Uterus (tissue), 3 donors: ENCODE measurements at regions not wholly inside any gene's neighbourhood (a gene's known extent, or its start where the extent isn't known, plus 50 kb on each side); places are given as distances from the start of the nearest gene placed in this dataset.

Experiments
- DNase-seq, 2 donors: peaks; one replicate each; pipeline ENCODE4 v3.0.0-alpha.2; 2019 to 2020
- H3K27ac ChIP-seq, 2 donors: fragments of 200-600 bp; sonication (generic); 1 replicate in 1 of 2; 2 replicates in 1 of 2; pipeline ENCODE4 v1.5.1; 2016 to 2018
- H3K27me3 ChIP-seq, 2 donors: fragments of 200-600 bp; sonication (generic); one replicate each; pipeline ENCODE4 v1.5.1; 2018 to 2019; ENCODE audit warnings: control low read depth in 1 of 2
- H3K36me3 ChIP-seq, 2 donors: fragments of 200-600 bp; sonication (generic); one replicate each; pipeline ENCODE4 v1.5.1; 2019; ENCODE audit warnings: control low read depth in 1 of 2
- H3K4me1 ChIP-seq, 2 donors: fragments of 200-600 bp; sonication (generic); one replicate each; pipeline ENCODE4 v1.5.1; 2018 to 2019; ENCODE audit warnings: control low read depth in 1 of 2
- H3K4me3 ChIP-seq, 2 donors: fragments of 200-600 bp; sonication (generic); 1 replicate in 1 of 2; 2 replicates in 1 of 2; pipeline ENCODE4 v1.5.1; 2018 to 2019; ENCODE audit warnings: mild to moderate bottlenecking in 1 of 2
- H3K9me3 ChIP-seq, 2 donors: fragments of 200-600 bp; sonication (generic); one replicate each; pipeline ENCODE4 v1.5.1; 2019; ENCODE audit warnings: control low read depth in 1 of 2
- CTCF ChIP-seq, 4 experiments: fragments of 200-600 bp in 2 of 4; fragments of 450-650 bp in 2 of 4; sonication (generic) in 2 of 4; IDR thresholded peaks; one replicate each; pipeline ENCODE4 v1.5.1; 2016 to 2019; ENCODE audit warnings: antibody characterized with exemption in 4 of 4, mild to moderate bottlenecking in 2 of 4, moderate library complexity in 1 of 4
- POLR2A ChIP-seq, 2 donors: fragments of 450-650 bp; IDR thresholded peaks; one replicate each; pipeline ENCODE4 v1.6.1; 2016; ENCODE audit warnings: antibody characterized with exemption in 2 of 2, mild to moderate bottlenecking in 1 of 2, moderate library complexity in 1 of 2
- intact Hi-C: fragments of 100-400 bp; cut with DNase I; formaldehyde crosslinking; loops from one replicate; pipeline ENCODE4 v1.15.1; 2023; ENCODE audit warnings: low total_unique reads
- donor health status: DM: yes; HTN: yes; CAD: no.

GRCh38 chr4:14636563-14636962, 365.7 kb upstream of the CPEB2 start:
- H3K4me3 ChIP-seq = no peak overlapping the region

GRCh38 chr4:14640476-14640875, 361.8 kb upstream of the CPEB2 start:
- Histone ChIP-seq H3K4me1 (no peaks in the 10 kb centered on the region), H3K9me3 (no peaks in the 10 kb centered on the region), H3K27me3 (no peaks in the 10 kb centered on the region), H3K36me3 (no peaks in the 10 kb centered on the region), H3K27ac (no peak overlapping the region), H3K4me3 (no peak overlapping the region)
- no peak for DNase-seq
- TF ChIP-seq CTCF (IDR thresholded peaks at IDR 0.05) (no peak), POLR2A (IDR thresholded peaks at IDR 0.05) (no peak)
- intact Hi-C loops = no loop called here

More at GRCh38 chr4:14636563-14636962, 365.7 kb upstream of the CPEB2 start:
- Histone ChIP-seq H3K4me1 (no peaks in the 10 kb centered on the region), H3K27me3 (no peaks in the 10 kb centered on the region), H3K9me3 (no peaks in the 10 kb centered on the region), H3K27ac (no peak overlapping the region), H3K36me3 (no peaks in the 10 kb centered on the region)
- no peak for TF ChIP-seq POLR2A (IDR thresholded peaks at IDR 0.05)
- TF ChIP-seq CTCF (IDR thresholded peaks at IDR 0.05) = no peak
- DNase-seq = no peak
- intact Hi-C loops = no loop called here

- intact Hi-C loops = no loop called here
- no peaks in the 10 kb centered on the region for H3K4me1 ChIP-seq
- H3K4me3 ChIP-seq = no peak overlapping the region
- H3K27me3 ChIP-seq = no peaks in the 10 kb centered on the region
- no peaks in the 10 kb centered on the region for H3K36me3 ChIP-seq
- TF ChIP-seq POLR2A (IDR thresholded peaks at IDR 0.05) (no peak), CTCF (IDR thresholded peaks at IDR 0.05) (no peak)
- no peaks in the 10 kb centered on the region for H3K9me3 ChIP-seq
- H3K27ac ChIP-seq = no peak overlapping the region
- no peak for DNase-seq
These were observed 360.4 kb upstream of the CPEB2 start for GRCh38 chr4:14641871-14642270.

- Histone ChIP-seq H3K27me3 (no peaks in the 10 kb centered on the region), H3K9me3 (no peaks in the 10 kb centered on the region), H3K4me1 (no peaks in the 10 kb centered on the region), H3K36me3 (no peaks in the 10 kb centered on the region), H3K4me3 (no peak overlapping the region), H3K27ac (no peak overlapping the region)
- no peak for DNase-seq
- no peak for TF ChIP-seq POLR2A (IDR thresholded peaks at IDR 0.05)
- no peak for TF ChIP-seq CTCF (IDR thresholded peaks at IDR 0.05)
- intact Hi-C loops = no loop called here
These were observed 357.6 kb upstream of the CPEB2 start for GRCh38 chr4:14644580-14645282.

GRCh38 chr4:14646831-14647230, 355.4 kb upstream of the CPEB2 start:
- TF ChIP-seq POLR2A (IDR thresholded peaks at IDR 0.05) = no peak
- TF ChIP-seq CTCF (IDR thresholded peaks at IDR 0.05) = no peak
- no peaks in the 10 kb centered on the region for H3K4me1 ChIP-seq
- H3K9me3 ChIP-seq = no peaks in the 10 kb centered on the region
- H3K4me3 ChIP-seq = no peak overlapping the region
- no peaks in the 10 kb centered on the region for H3K27me3 ChIP-seq
- H3K36me3 ChIP-seq = no peaks in the 10 kb centered on the region
- no peak overlapping the region for H3K27ac ChIP-seq
- no peak for DNase-seq
- intact Hi-C loops = no loop called here
